MCF 10A (cell line): ENCODE measurements at regions not wholly inside any gene's neighbourhood (a gene's known extent, or its start where the extent isn't known, plus 50 kb on each side); places are given as distances from the start of the nearest gene placed in this dataset.

ENCODE experiments used
- BruUV-seq: library from RNA; stranded (reverse); fragments of 400-500 nt; replicated peaks from 2 replicates; lab custom pipeline; 2021; lab: Mats Ljungman, UMichigan
- CTCF ChIA-PET: fragments of 300-600 bp; sonication (Branson Sonifier 250); formaldehyde crosslinking; extraction: SDS; loops from one replicate; lab custom pipeline; 2021; ENCODE audit warnings: antibody characterized with exemption, inconsistent platforms; lab: Yijun Ruan, JAX
- POLR2A ChIA-PET: fragments of 300-600, 350-650 bp; sonication (Branson Sonifier 250); formaldehyde crosslinking; extraction: SDS; loops from one replicate; lab custom pipeline; 2020; ENCODE audit warnings: antibody characterized with exemption, inconsistent platforms; lab: Yijun Ruan, JAX
- DNase-seq: peaks from one replicate; pipeline ENCODE4 v3.0.0-alpha.2; 2018; ENCODE audit not compliant: unreplicated experiment
- H3K27ac Mint-ChIP-seq: one replicate; pipeline ENCODE4 v1.8.0; 2022; ENCODE audit warnings: mild to moderate bottlenecking, low read depth, mixed read lengths; ENCODE audit not compliant: unreplicated experiment
- H3K27me3 Mint-ChIP-seq: one replicate; pipeline ENCODE4 v1.8.0; 2022; ENCODE audit warnings: mixed read lengths; ENCODE audit not compliant: insufficient read depth, unreplicated experiment
- H3K36me3 Mint-ChIP-seq: one replicate; pipeline ENCODE4 v1.8.0; 2022; ENCODE audit warnings: mild to moderate bottlenecking, moderate library complexity, mixed read lengths; ENCODE audit not compliant: insufficient read depth, unreplicated experiment
- H3K4me1 Mint-ChIP-seq: one replicate; pipeline ENCODE4 v1.8.0; 2022; ENCODE audit warnings: mixed read lengths; ENCODE audit not compliant: insufficient read depth, unreplicated experiment
- H3K4me3 Mint-ChIP-seq: one replicate; pipeline ENCODE4 v1.8.0; 2022; ENCODE audit warnings: mild to moderate bottlenecking, moderate library complexity, mixed read lengths; ENCODE audit not compliant: unreplicated experiment
- H3K9me3 Mint-ChIP-seq: one replicate; pipeline ENCODE4 v1.8.0; 2022; ENCODE audit warnings: mixed read lengths; ENCODE audit not compliant: unreplicated experiment
- intact Hi-C: fragments of 100-400 bp; cut with micrococcal nuclease; formaldehyde crosslinking; loops from 2 replicates; pipeline ENCODE4 v1.14.1; 2022
- TF ChIP-seq, protein P1 (sequence below): fragments of 200-600 bp; IDR thresholded peaks from one replicate; pipeline ENCODE4 v1.8.0; 2022; ENCODE audit warnings: antibody characterized with exemption, mild to moderate bottlenecking; ENCODE audit not compliant: unreplicated experiment

DNA sequence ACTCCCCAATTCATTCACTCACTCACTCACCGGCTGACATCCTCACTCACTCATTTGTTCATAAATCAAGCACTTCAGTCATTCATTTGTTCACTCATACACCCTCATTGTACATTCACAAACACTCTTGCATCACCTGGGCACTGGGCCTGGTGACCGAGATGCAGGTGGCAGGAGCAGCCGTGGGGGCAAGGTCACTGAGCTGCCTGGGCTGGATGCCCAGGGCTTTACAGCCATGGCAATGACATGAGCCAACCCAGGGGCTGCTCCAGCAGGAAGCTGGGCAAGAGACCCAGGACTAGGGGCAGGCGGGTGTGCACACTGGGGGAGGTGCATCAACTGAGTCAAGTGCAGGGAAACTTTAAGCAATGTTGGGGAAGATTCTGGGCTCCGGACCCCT lies 113.6 kb upstream of the IGSF21 start:
- TF ChIP-seq, protein P1, sequence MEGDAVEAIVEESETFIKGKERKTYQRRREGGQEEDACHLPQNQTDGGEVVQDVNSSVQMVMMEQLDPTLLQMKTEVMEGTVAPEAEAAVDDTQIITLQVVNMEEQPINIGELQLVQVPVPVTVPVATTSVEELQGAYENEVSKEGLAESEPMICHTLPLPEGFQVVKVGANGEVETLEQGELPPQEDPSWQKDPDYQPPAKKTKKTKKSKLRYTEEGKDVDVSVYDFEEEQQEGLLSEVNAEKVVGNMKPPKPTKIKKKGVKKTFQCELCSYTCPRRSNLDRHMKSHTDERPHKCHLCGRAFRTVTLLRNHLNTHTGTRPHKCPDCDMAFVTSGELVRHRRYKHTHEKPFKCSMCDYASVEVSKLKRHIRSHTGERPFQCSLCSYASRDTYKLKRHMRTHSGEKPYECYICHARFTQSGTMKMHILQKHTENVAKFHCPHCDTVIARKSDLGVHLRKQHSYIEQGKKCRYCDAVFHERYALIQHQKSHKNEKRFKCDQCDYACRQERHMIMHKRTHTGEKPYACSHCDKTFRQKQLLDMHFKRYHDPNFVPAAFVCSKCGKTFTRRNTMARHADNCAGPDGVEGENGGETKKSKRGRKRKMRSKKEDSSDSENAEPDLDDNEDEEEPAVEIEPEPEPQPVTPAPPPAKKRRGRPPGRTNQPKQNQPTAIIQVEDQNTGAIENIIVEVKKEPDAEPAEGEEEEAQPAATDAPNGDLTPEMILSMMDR = no peak
- ChIA-PET CTCF (interaction anchor here (1.1 kb wide), 1 partner anchor 72 kb away, joined by 3 read pairs; no protein-coding TSS in a partner anchor), POLR2A (no interaction called here)
- intact Hi-C loops = no loop called here
- Mint-ChIP-seq H3K4me1 (no peaks in the 10 kb centered on the region), H3K27me3 (peaks cover 70% of the 10 kb centered on the region), H3K9me3 (no peaks in the 10 kb centered on the region), H3K36me3 (no peaks in the 10 kb centered on the region), H3K4me3 (no peak overlapping the region), H3K27ac (no peak overlapping the region)
- no peak for DNase-seq
- BruUV-seq = no TSS peak

DNA sequence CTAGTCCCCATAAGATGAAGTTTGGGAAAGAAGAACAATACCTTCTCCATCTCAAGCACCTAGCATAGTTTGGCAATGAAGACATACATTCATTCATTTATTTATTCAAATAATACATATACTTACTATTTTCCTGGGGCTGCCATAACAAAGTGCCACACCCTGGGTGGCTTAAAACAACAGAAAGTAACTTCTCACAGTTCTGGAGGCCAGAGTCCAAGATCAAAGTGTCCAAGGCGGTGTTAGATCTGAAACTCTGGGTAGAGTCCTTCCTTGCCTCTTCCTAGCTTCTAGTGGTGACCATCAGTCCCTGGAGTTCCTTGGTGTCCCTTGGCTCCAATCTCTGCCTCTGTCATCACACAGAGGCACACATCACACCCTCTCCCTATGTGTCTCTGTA lies 112.1 kb upstream of the IGSF21 start:
- DNase-seq = no peak
- no peaks in the 10 kb centered on the region for H3K4me1 Mint-ChIP-seq
- no peaks in the 10 kb centered on the region for H3K36me3 Mint-ChIP-seq
- peaks cover 56% of the 10 kb centered on the region for H3K27me3 Mint-ChIP-seq
- BruUV-seq = no TSS peak
- CTCF ChIA-PET = no interaction called here
- no peak overlapping the region for H3K27ac Mint-ChIP-seq
- TF ChIP-seq, protein P1 = no peak
- H3K4me3 Mint-ChIP-seq = no peak overlapping the region
- intact Hi-C loops = loop anchor here (5.0 kb wide), 1 partner anchor 333 kb away; no protein-coding TSS in a partner anchor
- no peaks in the 10 kb centered on the region for H3K9me3 Mint-ChIP-seq
- POLR2A ChIA-PET = no interaction called here

GRCh38 chr1:17998889-17999288 lies 108.7 kb upstream of the IGSF21 start:
- ChIA-PET CTCF (no interaction called here), POLR2A (no interaction called here)
- no peaks in the 10 kb centered on the region for H3K4me1 Mint-ChIP-seq
- intact Hi-C loops = loop anchor here (5.0 kb wide), 1 partner anchor 337 kb away; no protein-coding TSS in a partner anchor
- BruUV-seq = no TSS peak
- peak; percentile 50 for DNase-seq
- H3K4me3 Mint-ChIP-seq = no peak overlapping the region
- H3K27me3 Mint-ChIP-seq = peaks cover 44% of the 10 kb centered on the region
- TF ChIP-seq, protein P1 = no peak
- no peak overlapping the region for H3K27ac Mint-ChIP-seq
- H3K9me3 Mint-ChIP-seq = no peaks in the 10 kb centered on the region
- H3K36me3 Mint-ChIP-seq = peaks cover 4% of the 10 kb centered on the region

GRCh38 chr1:17999884-18000283 lies 107.7 kb upstream of the IGSF21 start:
- TF ChIP-seq, protein P1 = no peak
- H3K4me3 Mint-ChIP-seq = no peak overlapping the region
- no peaks in the 10 kb centered on the region for H3K9me3 Mint-ChIP-seq
- POLR2A ChIA-PET = no interaction called here
- CTCF ChIA-PET = no interaction called here
- H3K27ac Mint-ChIP-seq = no peak overlapping the region
- H3K27me3 Mint-ChIP-seq = peaks cover 44% of the 10 kb centered on the region
- intact Hi-C loops = loop anchor here (5.0 kb wide), 1 partner anchor 338 kb away; no protein-coding TSS in a partner anchor
- BruUV-seq = no TSS peak
- no peaks in the 10 kb centered on the region for H3K4me1 Mint-ChIP-seq
- DNase-seq = no peak
- peaks cover 4% of the 10 kb centered on the region for H3K36me3 Mint-ChIP-seq
